HCT116 (cell line): ENCODE measurements at regions not wholly inside any gene's neighbourhood (a gene's known extent, or its start where the extent isn't known, plus 50 kb on each side); places are given as distances from the start of the nearest gene placed in this dataset.
A peak's percentile ranks its signal among the peaks of the same experiment; 100 is the strongest.
"Not testable (repeated sequence)": the region's sequence is repeated elsewhere in the genome, so short reads cannot be mapped to it uniquely, and the experiment has no call there.

ENCODE experiments used
- ATAC-seq: fragments of 200-7000 bp; cut with Tn5 transposase; 2 replicates; pipeline ENCODE4 v1.9.1; 2020; ENCODE audit warnings: mild to moderate bottlenecking, moderate library complexity
- BruUV-seq: library from RNA; stranded (reverse); fragments of 400-500 nt; replicated peaks from 2 replicates; lab custom pipeline; 2021; lab: Mats Ljungman, UMichigan
- CTCF ChIA-PET: fragments of 300-600 bp; sonication (Branson Sonifier 250); formaldehyde crosslinking; loops from one replicate; lab custom pipeline; 2021; ENCODE audit warnings: antibody characterized with exemption; lab: Charles Lee
- POLR2A ChIA-PET: fragments of 300-600, 350-600 bp; sonication (Branson Sonifier 250); formaldehyde crosslinking; loops from one replicate; lab custom pipeline; 2021; ENCODE audit warnings: antibody characterized with exemption; lab: Charles Lee
- RAD21 ChIA-PET, 2 experiments: fragments of 300-600 bp; sonication (Branson Sonifier 250); formaldehyde crosslinking; loops; one replicate each; lab custom pipeline; 2023; ENCODE audit warnings: low total read pairs in 2 of 2; ENCODE audit not compliant: uncharacterized antibody in 2 of 2, unreplicated experiment in 2 of 2, low non-redundant PET in 1 of 2; lab: Charles Lee
- DNase-seq: peaks from one replicate; pipeline ENCODE4 v3.0.0-alpha.2; 2010; ENCODE audit warnings: low read depth, low spot score
- H2AFZ ChIP-seq: fragments of 200-600 bp; shearing (Covaris generic), sonication (generic); 2 replicates; pipeline ENCODE4 v1.6.1; 2017; ENCODE audit warnings: low read depth, mixed run types, mixed read lengths, antibody characterized with exemption, low read length; ENCODE audit not compliant: poor library complexity, severe bottlenecking
- H3K27ac ChIP-seq: 2 replicates; pipeline ENCODE4 v1.5.1; 2012; ENCODE audit warnings: low read depth, low read length
- H3K27me3 ChIP-seq: fragments of 200-600 bp; sonication (generic); 2 replicates; pipeline ENCODE4 v1.6.1; 2016; ENCODE audit warnings: mixed run types, low read length, mixed read lengths; ENCODE audit not compliant: insufficient read depth
- H3K36me3 ChIP-seq, 2 experiments: fragments of 200-500 bp in 1 of 2; fragments of 200-600 bp in 1 of 2; sonication (Bioruptor generic) in 1 of 2; sonication (generic) in 1 of 2; 2 replicates each; pipeline versions ENCODE4 v1.5.1 to v1.6.1; 2014 to 2016; ENCODE audit warnings: low read length in 2 of 2, inconsistent platforms in 1 of 2, mixed read lengths in 1 of 2, mixed run types in 1 of 2; ENCODE audit not compliant: insufficient read depth in 2 of 2, control insufficient read depth in 1 of 2
- H3K4me1 ChIP-seq, 2 experiments: fragments of 200-600 bp in 1 of 2; sonication (generic) in 1 of 2; 2 replicates each; pipeline versions ENCODE4 v1.5.1 to v1.6.1; 2012 to 2017; ENCODE audit warnings: low read length in 2 of 2, inconsistent platforms in 1 of 2, mild to moderate bottlenecking in 1 of 2, mixed read lengths in 1 of 2, mixed run types in 1 of 2, moderate library complexity in 1 of 2; ENCODE audit not compliant: insufficient read depth in 2 of 2, control insufficient read depth in 1 of 2
- H3K4me2 ChIP-seq: fragments of 200-600 bp; sonication (generic); 2 replicates; pipeline ENCODE4 v1.6.1; 2017; ENCODE audit warnings: mixed run types, low read length, mixed read lengths
- H3K4me3 ChIP-seq, 2 experiments: fragments of 200-600 bp in 1 of 2; sonication (generic) in 1 of 2; replicated peaks in 1 of 2; 2 replicates each; pipeline ENCODE4 v1.5.1; 2011 to 2016; ENCODE audit warnings: low read length in 2 of 2, control low read depth in 1 of 2, low read depth in 1 of 2, mild to moderate bottlenecking in 1 of 2, mixed read lengths in 1 of 2, mixed run types in 1 of 2
- H3K79me2 ChIP-seq: fragments of 200-600 bp; sonication (generic); 2 replicates; pipeline ENCODE4 v1.6.1; 2017; ENCODE audit warnings: mild to moderate bottlenecking, mixed run types, low read length, moderate library complexity, mixed read lengths; ENCODE audit not compliant: insufficient read depth
- H3K9ac ChIP-seq: fragments of 200-600 bp; sonication (generic); 2 replicates; pipeline ENCODE4 v1.6.1; 2016; ENCODE audit warnings: low read length, mixed read lengths
- H3K9me2 ChIP-seq: fragments of 200-600 bp; sonication (generic), shearing (Covaris generic); 2 replicates; pipeline ENCODE4 v1.6.1; 2017; ENCODE audit warnings: mixed run types, mild to moderate bottlenecking, moderate library complexity; ENCODE audit not compliant: insufficient read depth
- H3K9me3 ChIP-seq, 2 experiments: fragments of 200-500 bp in 1 of 2; fragments of 200-600 bp in 1 of 2; sonication (Bioruptor generic) in 1 of 2; sonication (generic) in 1 of 2; 2 replicates each; pipeline ENCODE4 v1.6.1; 2014 to 2017; ENCODE audit warnings: low read length in 2 of 2, mixed read lengths in 2 of 2, inconsistent platforms in 1 of 2, low read depth in 1 of 2, mild to moderate bottlenecking in 1 of 2, mixed run types in 1 of 2, moderate library complexity in 1 of 2; ENCODE audit not compliant: control insufficient read depth in 1 of 2, insufficient read depth in 1 of 2
- H4K20me1 ChIP-seq: fragments of 200-600 bp; sonication (generic), shearing (Covaris generic); 2 replicates; pipeline ENCODE4 v1.6.1; 2017; ENCODE audit warnings: mixed run types, mild to moderate bottlenecking, moderate library complexity; ENCODE audit not compliant: insufficient read depth
- CBX3 ChIP-seq: IDR thresholded peaks from 2 replicates; pipeline ENCODE4 v1.6.1; 2012; ENCODE audit warnings: low read depth
- ELF1 ChIP-seq: IDR thresholded peaks from 2 replicates; pipeline ENCODE4 v1.6.1; 2012; ENCODE audit warnings: low read depth, borderline replicate concordance
- TCF7L2 ChIP-seq: IDR thresholded peaks from 2 replicates; pipeline ENCODE4 v1.7.0; 2011; ENCODE audit warnings: borderline replicate concordance, inconsistent platforms; ENCODE audit not compliant: insufficient read depth, insufficient read length; ENCODE audit errors: extremely low read depth
- intact Hi-C: fragments of 100-400 bp; cut with micrococcal nuclease; formaldehyde crosslinking; loops from 2 replicates; pipeline ENCODE4 v1.10.0; 2022
- TF ChIP-seq, protein P1 (sequence below), 3 experiments: fragments of 200-600 bp in 1 of 3; sonication (generic) in 1 of 3; IDR thresholded peaks in 2 of 3; conservative IDR thresholded peaks in 1 of 3; 2 replicates each; pipeline ENCODE4 v1.5.1; 2012 to 2017; ENCODE audit warnings: low read depth in 2 of 3, low read length in 2 of 3, antibody characterized with exemption in 1 of 3, borderline replicate concordance in 1 of 3, control low read depth in 1 of 3, mild to moderate bottlenecking in 1 of 3, mixed read lengths in 1 of 3, mixed run types in 1 of 3, moderate library complexity in 1 of 3; ENCODE audit not compliant: insufficient read depth in 1 of 3

GRCh38 chr9:2277644-2278043 lies 262.5 kb downstream of the SMARCA2 start:
- H2AFZ ChIP-seq, RAD21 ChIA-PET, H3K36me3 ChIP-seq, H3K27me3 ChIP-seq, H3K9me2 ChIP-seq, H3K4me2 ChIP-seq, H3K9ac ChIP-seq, H4K20me1 ChIP-seq, H3K9me3 ChIP-seq, ATAC-seq, H3K79me2 ChIP-seq, CTCF ChIA-PET, BruUV-seq, POLR2A ChIA-PET, DNase-seq, H3K27ac ChIP-seq, H3K4me3 ChIP-seq, intact Hi-C loops: not testable (repeated sequence)
- peaks cover 2 to 11% of the 10 kb centered on the region in 2 experiments; a peak in 3 of 4 replicates for H3K4me1 ChIP-seq

DNA sequence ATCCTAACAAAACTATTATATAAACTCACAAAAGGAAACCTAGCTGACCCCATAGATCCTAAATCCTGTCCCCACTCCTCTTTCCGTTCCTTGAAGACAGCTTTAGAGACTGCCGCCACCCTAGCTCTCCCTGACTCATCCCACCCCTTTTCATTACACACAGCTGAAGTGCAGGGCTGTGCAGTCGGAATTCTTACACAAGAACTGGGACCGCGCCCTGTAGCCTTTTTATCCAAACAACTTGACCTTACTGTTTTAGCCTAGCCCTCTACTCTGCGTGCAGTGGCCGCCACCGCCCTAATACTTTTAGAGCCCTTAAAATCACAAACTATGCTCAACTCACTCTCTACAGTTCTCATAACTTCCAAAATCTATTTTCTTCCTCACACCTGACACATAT lies 264.0 kb downstream of the SMARCA2 start:
- H3K4me2 ChIP-seq, POLR2A ChIA-PET, H3K27ac ChIP-seq, H2AFZ ChIP-seq, RAD21 ChIA-PET, H3K27me3 ChIP-seq, H3K4me3 ChIP-seq, ATAC-seq, H4K20me1 ChIP-seq, H3K9ac ChIP-seq, H3K9me3 ChIP-seq, H3K36me3 ChIP-seq, DNase-seq, H3K79me2 ChIP-seq, H3K9me2 ChIP-seq, BruUV-seq, intact Hi-C loops, CTCF ChIA-PET: not testable (repeated sequence)
- peaks cover 2 to 11% of the 10 kb centered on the region in 2 experiments; a peak in 3 of 4 replicates for H3K4me1 ChIP-seq

GRCh38 chr9:2281031-2281802 lies 266.1 kb downstream of the SMARCA2 start:
- RAD21 ChIA-PET: no interaction called here
- Histone ChIP-seq H3K27ac (no peak overlapping the region), H3K79me2 (no peaks in the 10 kb centered on the region), H3K9me2 (no peaks in the 10 kb centered on the region), H3K27me3 (no peaks in the 10 kb centered on the region), H4K20me1 (no peaks in the 10 kb centered on the region), H3K4me1 (peaks cover 2 to 11% of the 10 kb centered on the region in 2 experiments; a peak in 3 of 4 replicates), H3K36me3 (no peaks in the 10 kb centered on the region), H2AFZ (no peak overlapping the region), H3K9me3 (no peaks in the 10 kb centered on the region), H3K4me2 (peak overlapping the region; percentile 40), H3K4me3 (no peak overlapping the region), H3K9ac (no peak overlapping the region)
- DNase-seq (no peak), ATAC-seq (peak; percentile 76)
- no TSS peak for BruUV-seq
- POLR2A ChIA-PET: no interaction called here
- intact Hi-C loops: no loop called here
- CTCF ChIA-PET: no interaction called here
- TF ChIP-seq, protein P1, sequence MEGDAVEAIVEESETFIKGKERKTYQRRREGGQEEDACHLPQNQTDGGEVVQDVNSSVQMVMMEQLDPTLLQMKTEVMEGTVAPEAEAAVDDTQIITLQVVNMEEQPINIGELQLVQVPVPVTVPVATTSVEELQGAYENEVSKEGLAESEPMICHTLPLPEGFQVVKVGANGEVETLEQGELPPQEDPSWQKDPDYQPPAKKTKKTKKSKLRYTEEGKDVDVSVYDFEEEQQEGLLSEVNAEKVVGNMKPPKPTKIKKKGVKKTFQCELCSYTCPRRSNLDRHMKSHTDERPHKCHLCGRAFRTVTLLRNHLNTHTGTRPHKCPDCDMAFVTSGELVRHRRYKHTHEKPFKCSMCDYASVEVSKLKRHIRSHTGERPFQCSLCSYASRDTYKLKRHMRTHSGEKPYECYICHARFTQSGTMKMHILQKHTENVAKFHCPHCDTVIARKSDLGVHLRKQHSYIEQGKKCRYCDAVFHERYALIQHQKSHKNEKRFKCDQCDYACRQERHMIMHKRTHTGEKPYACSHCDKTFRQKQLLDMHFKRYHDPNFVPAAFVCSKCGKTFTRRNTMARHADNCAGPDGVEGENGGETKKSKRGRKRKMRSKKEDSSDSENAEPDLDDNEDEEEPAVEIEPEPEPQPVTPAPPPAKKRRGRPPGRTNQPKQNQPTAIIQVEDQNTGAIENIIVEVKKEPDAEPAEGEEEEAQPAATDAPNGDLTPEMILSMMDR (IDR thresholded peaks at IDR 0.05 in 2 of 3, conservative IDR thresholded peaks at IDR 0.05 in 1 of 3; ENCODE audit: borderline replicate concordance in 1 of 3, insufficient read depth in 1 of 3, low read depth in 2 of 3, low read length in 2 of 3): no peak
- TF ChIP-seq ELF1 (no peak), CBX3 (no peak), TCF7L2 (no peak)
